GM23338 (cell line): ENCODE measurements at regions not wholly inside any gene's neighbourhood (a gene's known extent, or its start where the extent isn't known, plus 50 kb on each side); places are given as distances from the start of the nearest gene placed in this dataset.

Experiments used
- ATAC-seq: fragments of 200-7000 bp; cut with Tn5 transposase; 3 replicates; pipeline ENCODE4 v1.9.1; 2020
- DNase-seq: peaks from one replicate; pipeline ENCODE4 v3.0.0-alpha.2; 2015; ENCODE audit warnings: low spot score
- H2AFZ ChIP-seq: fragments of 200-600 bp; sonication (generic); 2 replicates; pipeline ENCODE4 v1.8.0; 2016; ENCODE audit warnings: antibody characterized with exemption, mild to moderate bottlenecking, moderate library complexity
- H3F3A ChIP-seq: fragments of 200-600 bp; sonication (generic); replicated peaks from 2 replicates; pipeline ENCODE4 v1.8.0; 2017; ENCODE audit warnings: antibody characterized with exemption, mixed run types, low read depth
- H3K27ac ChIP-seq: fragments of 200-600 bp; sonication (generic); 2 replicates; pipeline ENCODE4 v1.6.1; 2016; ENCODE audit warnings: low read depth
- H3K27me3 ChIP-seq: fragments of 200-600 bp; sonication (generic); 2 replicates; pipeline ENCODE4 v1.8.0; 2016; ENCODE audit warnings: mild to moderate bottlenecking, mixed run types, moderate library complexity; ENCODE audit not compliant: insufficient read depth
- H3K36me3 ChIP-seq: fragments of 200-600 bp; sonication (generic); 2 replicates; pipeline ENCODE4 v1.8.0; 2016; ENCODE audit warnings: mild to moderate bottlenecking; ENCODE audit not compliant: insufficient read depth
- H3K4me1 ChIP-seq: fragments of 200-600 bp; sonication (generic); 2 replicates; pipeline ENCODE4 v1.8.0; 2016; ENCODE audit warnings: mild to moderate bottlenecking, moderate library complexity; ENCODE audit not compliant: insufficient read depth
- H3K4me2 ChIP-seq: fragments of 200-600 bp; sonication (generic); 2 replicates; pipeline ENCODE4 v1.7.1; 2017; ENCODE audit warnings: mixed run types
- H3K4me3 ChIP-seq: fragments of 200-600 bp; sonication (generic); 2 replicates; pipeline ENCODE4 v1.6.1; 2016; ENCODE audit warnings: mixed run types
- H3K79me2 ChIP-seq: fragments of 200-600 bp; sonication (generic); replicated peaks from 2 replicates; pipeline ENCODE4 v1.8.0; 2017; ENCODE audit warnings: mild to moderate bottlenecking; ENCODE audit not compliant: insufficient read depth
- H3K9me2 ChIP-seq: fragments of 200-600 bp; sonication (generic); 2 replicates; pipeline ENCODE4 v1.8.0; 2017; ENCODE audit not compliant: insufficient read depth
- H4K20me1 ChIP-seq: fragments of 200-600 bp; sonication (generic); replicated peaks from 2 replicates; pipeline ENCODE4 v1.8.0; 2017; ENCODE audit warnings: mild to moderate bottlenecking; ENCODE audit not compliant: insufficient read depth
- H3K27ac Mint-ChIP-seq: 2 replicates; pipeline ENCODE4 v1.8.0; 2020; ENCODE audit warnings: inconsistent platforms, mild to moderate bottlenecking, moderate library complexity, mixed read lengths
- H3K27me3 Mint-ChIP-seq: 3 replicates; pipeline ENCODE4 v1.8.0; 2022; ENCODE audit warnings: low read depth, mild to moderate bottlenecking, moderate library complexity, mixed read lengths, inconsistent platforms; ENCODE audit not compliant: insufficient read depth, poor library complexity
- H3K36me3 Mint-ChIP-seq: 3 replicates; pipeline ENCODE4 v1.8.0; 2021; ENCODE audit warnings: low read depth, mild to moderate bottlenecking, inconsistent platforms, moderate library complexity, mixed read lengths
- H3K4me1 Mint-ChIP-seq: 3 replicates; pipeline ENCODE4 v1.8.0; 2020; ENCODE audit warnings: mild to moderate bottlenecking, inconsistent platforms, mixed read lengths
- H3K4me3 Mint-ChIP-seq: 3 replicates; pipeline ENCODE4 v1.8.0; 2021; ENCODE audit warnings: moderate library complexity, mild to moderate bottlenecking, inconsistent platforms, mixed read lengths
- H3K9me3 Mint-ChIP-seq: 3 replicates; pipeline ENCODE4 v1.8.0; 2020; ENCODE audit warnings: moderate library complexity, mild to moderate bottlenecking, inconsistent platforms, mixed read lengths
- CREB1 ChIP-seq: fragments of 250-450 bp; sonication (Bioruptor Pico); IDR thresholded peaks from 2 replicates; pipeline ENCODE4 v1.5.0; 2020; ENCODE audit warnings: low read depth, mild to moderate bottlenecking, moderate library complexity
- EZH2 ChIP-seq: fragments of 200-600 bp; sonication (generic); IDR thresholded peaks from one replicate; pipeline ENCODE4 v1.8.0; 2017; ENCODE audit warnings: antibody characterized with exemption, mild to moderate bottlenecking, low read depth; ENCODE audit not compliant: unreplicated experiment
- EZH2phosphoT487 ChIP-seq: fragments of 200-600 bp; sonication (generic); IDR thresholded peaks from one replicate; pipeline ENCODE4 v1.8.1; 2018; ENCODE audit warnings: antibody characterized with exemption; ENCODE audit not compliant: unreplicated experiment
- JUNB ChIP-seq: IDR thresholded peaks from one replicate; pipeline ENCODE4 v1.6.1; 2016; ENCODE audit warnings: antibody characterized with exemption; ENCODE audit not compliant: unreplicated experiment
- NANOG ChIP-seq: IDR thresholded peaks from 2 replicates; pipeline ENCODE4 v1.6.1; 2016; ENCODE audit warnings: antibody characterized with exemption, borderline replicate concordance
- POLR2AphosphoS5 ChIP-seq: IDR thresholded peaks from 2 replicates; pipeline ENCODE4 v1.6.1; 2016; ENCODE audit warnings: antibody characterized with exemption, low read depth
- REST ChIP-seq: IDR thresholded peaks from one replicate; pipeline ENCODE4 v1.6.1; 2018; ENCODE audit warnings: antibody characterized with exemption; ENCODE audit not compliant: unreplicated experiment
- ZNF114 ChIP-seq: fragments of 250-450 bp; sonication (Bioruptor Pico); IDR thresholded peaks from 2 replicates; pipeline ENCODE4 v1.5.0; 2020; ENCODE audit warnings: mild to moderate bottlenecking, moderate library complexity
- ZNF331 ChIP-seq: fragments of 250-450 bp; sonication (Bioruptor Pico); IDR thresholded peaks from 2 replicates; pipeline ENCODE4 v1.5.0; 2020; ENCODE audit warnings: low read depth, mild to moderate bottlenecking, moderate library complexity
- TF ChIP-seq, protein P1 (sequence below): IDR thresholded peaks from 2 replicates; pipeline ENCODE4 v1.6.1; 2016; ENCODE audit warnings: antibody characterized with exemption

GRCh38 chr10:43825984-43826383, 177.3 kb upstream of the ZNF32 start:
- H3K27ac ChIP-seq = no peak overlapping the region
- H2AFZ ChIP-seq = no peak overlapping the region
- H3K4me1 ChIP-seq = no peaks in the 10 kb centered on the region
- H3K27me3 Mint-ChIP-seq = peaks cover 2% of the 10 kb centered on the region
- H3F3A ChIP-seq = no peaks in the 10 kb centered on the region
- no peak overlapping the region for H3K4me3 ChIP-seq
- no peaks in the 10 kb centered on the region for H3K36me3 ChIP-seq
- H3K36me3 Mint-ChIP-seq = no peaks in the 10 kb centered on the region; the same call in 2 of the 3 replicates
- H3K9me2 ChIP-seq = no peaks in the 10 kb centered on the region
- no peaks in the 10 kb centered on the region for H3K27me3 ChIP-seq
- no peaks in the 10 kb centered on the region for H3K79me2 ChIP-seq
- no peak overlapping the region for H3K4me3 Mint-ChIP-seq
- DNase-seq = no peak
- H3K4me1 Mint-ChIP-seq = no peaks in the 10 kb centered on the region
- peaks cover 3% of the 10 kb centered on the region; the same call in 2 of the 3 replicates for H3K9me3 Mint-ChIP-seq
- TF ChIP-seq, protein P1, sequence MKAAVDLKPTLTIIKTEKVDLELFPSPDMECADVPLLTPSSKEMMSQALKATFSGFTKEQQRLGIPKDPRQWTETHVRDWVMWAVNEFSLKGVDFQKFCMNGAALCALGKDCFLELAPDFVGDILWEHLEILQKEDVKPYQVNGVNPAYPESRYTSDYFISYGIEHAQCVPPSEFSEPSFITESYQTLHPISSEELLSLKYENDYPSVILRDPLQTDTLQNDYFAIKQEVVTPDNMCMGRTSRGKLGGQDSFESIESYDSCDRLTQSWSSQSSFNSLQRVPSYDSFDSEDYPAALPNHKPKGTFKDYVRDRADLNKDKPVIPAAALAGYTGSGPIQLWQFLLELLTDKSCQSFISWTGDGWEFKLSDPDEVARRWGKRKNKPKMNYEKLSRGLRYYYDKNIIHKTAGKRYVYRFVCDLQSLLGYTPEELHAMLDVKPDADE = no peak
- TF ChIP-seq EZH2phosphoT487 (no peak), POLR2AphosphoS5 (no peak), NANOG (no peak), EZH2 (no peak), CREB1 (CRISPR knock-in tag) (no peak), JUNB (no peak)
- H3K4me2 ChIP-seq = no peak overlapping the region
- ATAC-seq = no peak
- H3K27ac Mint-ChIP-seq = no peak overlapping the region
- H4K20me1 ChIP-seq = no peaks in the 10 kb centered on the region

DNA sequence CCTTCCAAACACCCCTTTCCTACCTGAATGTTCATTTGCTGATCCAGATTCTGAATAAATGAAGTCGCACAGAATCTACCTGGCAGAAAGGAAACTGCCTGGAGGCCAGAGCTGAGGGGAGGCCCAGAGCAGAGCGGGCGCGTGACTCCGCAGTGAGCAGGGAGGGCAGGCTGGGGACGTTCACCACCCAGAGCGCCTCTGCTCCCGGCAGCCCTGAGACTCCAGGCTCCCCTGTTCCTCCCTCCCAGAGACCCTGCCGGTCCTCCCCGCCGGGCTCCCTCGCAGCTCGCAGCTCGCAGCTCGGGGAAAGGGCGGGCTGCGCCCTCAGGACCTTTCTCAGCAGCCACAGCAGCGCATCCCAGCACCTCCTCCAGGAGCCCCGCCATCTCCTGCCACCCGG, 176.7 kb upstream of the ZNF32 start:
- peaks cover 2% of the 10 kb centered on the region for H3K27me3 Mint-ChIP-seq
- DNase-seq (no peak), ATAC-seq (peak; percentile 78)
- Histone ChIP-seq H3K27me3 (no peaks in the 10 kb centered on the region), H2AFZ (peak overlapping the region; percentile 28; the same call in 1 of the 2 replicates), H3K79me2 (no peaks in the 10 kb centered on the region), H3K27ac (no peak overlapping the region), H3F3A (no peaks in the 10 kb centered on the region), H3K36me3 (no peaks in the 10 kb centered on the region), H3K9me2 (no peaks in the 10 kb centered on the region), H4K20me1 (no peaks in the 10 kb centered on the region), H3K4me1 (no peaks in the 10 kb centered on the region), H3K4me3 (no peak overlapping the region), H3K4me2 (no peak overlapping the region)
- no peak overlapping the region for H3K4me3 Mint-ChIP-seq
- H3K36me3 Mint-ChIP-seq = no peaks in the 10 kb centered on the region; the same call in 2 of the 3 replicates
- H3K27ac Mint-ChIP-seq = no peak overlapping the region
- H3K4me1 Mint-ChIP-seq = no peaks in the 10 kb centered on the region
- peaks cover 3% of the 10 kb centered on the region; the same call in 2 of the 3 replicates for H3K9me3 Mint-ChIP-seq
- TF ChIP-seq CREB1 (CRISPR knock-in tag) = no peak
- no peak for TF ChIP-seq EZH2phosphoT487
- no peak for TF ChIP-seq ZNF114
- TF ChIP-seq NANOG = no peak
- TF ChIP-seq, protein P1 = no peak
- TF ChIP-seq JUNB = no peak
- no peak for TF ChIP-seq REST
- TF ChIP-seq ZNF331 (CRISPR knock-in tag) = no peak
